ENCODE measurements at regions not wholly inside any gene's neighbourhood (a gene's known extent, or its start where the extent isn't known, plus 50 kb on each side); places are given as distances from the start of the nearest gene placed in this dataset.

GRCh38 chr16:80034469-80034826 is 433.9 kb upstream of the MAF start:
- TF ChIP-seq, protein P1, sequence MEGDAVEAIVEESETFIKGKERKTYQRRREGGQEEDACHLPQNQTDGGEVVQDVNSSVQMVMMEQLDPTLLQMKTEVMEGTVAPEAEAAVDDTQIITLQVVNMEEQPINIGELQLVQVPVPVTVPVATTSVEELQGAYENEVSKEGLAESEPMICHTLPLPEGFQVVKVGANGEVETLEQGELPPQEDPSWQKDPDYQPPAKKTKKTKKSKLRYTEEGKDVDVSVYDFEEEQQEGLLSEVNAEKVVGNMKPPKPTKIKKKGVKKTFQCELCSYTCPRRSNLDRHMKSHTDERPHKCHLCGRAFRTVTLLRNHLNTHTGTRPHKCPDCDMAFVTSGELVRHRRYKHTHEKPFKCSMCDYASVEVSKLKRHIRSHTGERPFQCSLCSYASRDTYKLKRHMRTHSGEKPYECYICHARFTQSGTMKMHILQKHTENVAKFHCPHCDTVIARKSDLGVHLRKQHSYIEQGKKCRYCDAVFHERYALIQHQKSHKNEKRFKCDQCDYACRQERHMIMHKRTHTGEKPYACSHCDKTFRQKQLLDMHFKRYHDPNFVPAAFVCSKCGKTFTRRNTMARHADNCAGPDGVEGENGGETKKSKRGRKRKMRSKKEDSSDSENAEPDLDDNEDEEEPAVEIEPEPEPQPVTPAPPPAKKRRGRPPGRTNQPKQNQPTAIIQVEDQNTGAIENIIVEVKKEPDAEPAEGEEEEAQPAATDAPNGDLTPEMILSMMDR (IDR thresholded peaks at IDR 0.05), result no peak
- TF ChIP-seq POLR2A (IDR thresholded peaks at IDR 0.05) (no peak), POLR2AphosphoS5 (IDR thresholded peaks at IDR 0.05) (no peak)
